ENCODE measurements at regions not wholly inside any gene's neighbourhood (a gene's known extent, or its start where the extent isn't known, plus 50 kb on each side); places are given as distances from the start of the nearest gene placed in this dataset.
"Not testable (repeated sequence)": the region's sequence is repeated elsewhere in the genome, so short reads cannot be mapped to it uniquely, and the experiment has no call there.

GRCh38 chr6:101129851-101130250, 248.7 kb upstream of the ASCC3 start:
- Histone ChIP-seq H3K27ac (no peak overlapping the region), H3K4me1 (no peaks in the 10 kb centered on the region), H3K9me3 (no peaks in the 10 kb centered on the region), H3K4me3 (no peak overlapping the region), H3K27me3 (no peaks in the 10 kb centered on the region), H3K36me3 (no peaks in the 10 kb centered on the region)
- intact Hi-C loops (cut with DNase I; ENCODE audit: low total_unique reads) = no loop called here
- no peak for DNase-seq
- no peak for TF ChIP-seq POLR2AphosphoS5 (IDR thresholded peaks at IDR 0.05)
- TF ChIP-seq POLR2A (IDR thresholded peaks at IDR 0.05) = no peak
- TF ChIP-seq EP300 (IDR thresholded peaks at IDR 0.05) = no peak
- TF ChIP-seq CTCF (IDR thresholded peaks at IDR 0.05) = no peak
- 52 to 73% (median 63%) methylated on average over 1 of the region's 1 CpG for WGBS, 5 donors

- Histone ChIP-seq H3K4me1 (no peaks in the 10 kb centered on the region), H3K36me3 (no peaks in the 10 kb centered on the region), H3K4me3 (no peak overlapping the region), H3K9me3 (no peaks in the 10 kb centered on the region), H3K27me3 (no peaks in the 10 kb centered on the region), H3K27ac (no peak overlapping the region)
- DNase-seq = peak in 1 of 2 donors; percentile 2
- intact Hi-C loops (cut with DNase I; ENCODE audit: low total_unique reads) = no loop called here
- WGBS, 5 donors = 92 to 94% (median 92%) methylated on average over 3 of the region's 3 CpGs
- TF ChIP-seq EP300 (IDR thresholded peaks at IDR 0.05) (no peak), CTCF (IDR thresholded peaks at IDR 0.05) (no peak), POLR2AphosphoS5 (IDR thresholded peaks at IDR 0.05) (no peak), POLR2A (IDR thresholded peaks at IDR 0.05) (no peak)
Observed at GRCh38 chr6:101146389-101146788, 247.1 kb upstream of the GRIK2 start.

GRCh38 chr6:101150226-101150625, 243.3 kb upstream of the GRIK2 start:
- Histone ChIP-seq H3K4me3 (no peak overlapping the region), H3K4me1 (no peaks in the 10 kb centered on the region), H3K9me3 (no peaks in the 10 kb centered on the region), H3K27ac (no peak overlapping the region), H3K36me3 (no peaks in the 10 kb centered on the region), H3K27me3 (no peaks in the 10 kb centered on the region)
- no peak for DNase-seq
- TF ChIP-seq POLR2AphosphoS5 (IDR thresholded peaks at IDR 0.05) = no peak
- no peak for TF ChIP-seq POLR2A (IDR thresholded peaks at IDR 0.05)
- TF ChIP-seq CTCF (IDR thresholded peaks at IDR 0.05) = no peak
- TF ChIP-seq EP300 (IDR thresholded peaks at IDR 0.05) = no peak
- intact Hi-C loops (cut with DNase I; ENCODE audit: low total_unique reads) = no loop called here

- DNase-seq; H3K27me3 ChIP-seq; H3K27ac ChIP-seq; H3K4me3 ChIP-seq; intact Hi-C loops (cut with DNase I; ENCODE audit: low total_unique reads); H3K36me3 ChIP-seq; H3K4me1 ChIP-seq; H3K9me3 ChIP-seq: not testable (repeated sequence)
- 91 to 95% (median 93%) methylated on average over 11 of the region's 11 CpGs for WGBS, 5 donors
Observed at GRCh38 chr6:101157638-101158037, 235.9 kb upstream of the GRIK2 start.

GRCh38 chr6:101163611-101164010, 229.9 kb upstream of the GRIK2 start:
- intact Hi-C loops (cut with DNase I; ENCODE audit: low total_unique reads) = no loop called here
- H3K4me1 ChIP-seq = no peaks in the 10 kb centered on the region
- no peaks in the 10 kb centered on the region for H3K27me3 ChIP-seq
- no peak overlapping the region for H3K27ac ChIP-seq
- no peak for DNase-seq
- H3K9me3 ChIP-seq = peaks cover 0 to 10% (median 6%) of the 10 kb centered on the region in 4 donors
- no peaks in the 10 kb centered on the region for H3K36me3 ChIP-seq
- WGBS, 5 donors = 25 to 38% (median 32%) methylated on average over 3 of the region's 3 CpGs
- H3K4me3 ChIP-seq = no peak overlapping the region
- TF ChIP-seq POLR2AphosphoS5 (IDR thresholded peaks at IDR 0.05) = no peak
- no peak for TF ChIP-seq EP300 (IDR thresholded peaks at IDR 0.05)
- no peak for TF ChIP-seq POLR2A (IDR thresholded peaks at IDR 0.05)
